ENCODE measurements at regions not wholly inside any gene's neighbourhood (a gene's known extent, or its start where the extent isn't known, plus 50 kb on each side); places are given as distances from the start of the nearest gene placed in this dataset.

DNA sequence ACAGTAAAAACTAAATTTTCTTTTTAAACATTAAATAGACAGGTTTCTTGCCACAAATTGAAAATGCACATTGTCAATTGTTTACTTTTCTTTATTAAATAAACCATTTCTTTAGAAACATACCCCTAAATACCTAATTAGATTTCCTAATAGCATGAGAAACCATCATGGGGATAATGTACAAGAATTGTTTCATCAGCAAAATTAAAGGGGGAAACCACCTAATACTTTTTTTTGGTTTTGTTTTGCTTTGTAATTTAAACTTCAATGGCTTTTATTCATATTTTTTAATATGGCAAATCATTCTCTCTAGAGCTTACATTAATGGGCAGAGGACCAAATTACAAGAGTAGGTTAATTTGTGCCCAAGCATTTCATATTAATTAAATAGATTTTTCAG lies 987.9 kb downstream of the EPHA7 start:
- TF ChIP-seq CTCF (IDR thresholded peaks at IDR 0.05) (no peak), POLR2A (IDR thresholded peaks at IDR 0.05) (no peak)
